ENCODE measurements at regions not wholly inside any gene's neighbourhood (a gene's known extent, or its start where the extent isn't known, plus 50 kb on each side); places are given as distances from the start of the nearest gene placed in this dataset.

DNA sequence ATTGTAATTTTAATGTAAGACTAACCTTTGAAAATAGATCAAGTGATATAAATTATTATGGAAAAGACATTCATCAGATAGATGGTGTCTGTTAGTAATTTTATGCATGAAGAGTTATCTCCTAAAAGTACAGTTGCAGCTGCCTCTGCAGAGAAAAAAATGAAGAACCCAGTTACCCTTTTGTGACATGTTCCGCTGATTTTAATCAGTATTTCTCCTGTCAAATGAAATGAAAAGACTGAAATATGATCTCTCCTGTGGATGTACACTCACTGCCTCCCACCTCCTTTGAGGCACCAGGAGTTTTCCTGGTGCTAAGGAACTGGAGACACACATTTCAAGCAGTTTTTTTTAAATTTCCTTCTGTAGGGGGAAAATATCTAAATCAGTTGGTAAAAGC lies 277.4 kb downstream of the KIF4B start:
- no peak for DNase-seq (ENCODE audit: low read depth in 2 of 3, low spot score in 1 of 3)

DNA sequence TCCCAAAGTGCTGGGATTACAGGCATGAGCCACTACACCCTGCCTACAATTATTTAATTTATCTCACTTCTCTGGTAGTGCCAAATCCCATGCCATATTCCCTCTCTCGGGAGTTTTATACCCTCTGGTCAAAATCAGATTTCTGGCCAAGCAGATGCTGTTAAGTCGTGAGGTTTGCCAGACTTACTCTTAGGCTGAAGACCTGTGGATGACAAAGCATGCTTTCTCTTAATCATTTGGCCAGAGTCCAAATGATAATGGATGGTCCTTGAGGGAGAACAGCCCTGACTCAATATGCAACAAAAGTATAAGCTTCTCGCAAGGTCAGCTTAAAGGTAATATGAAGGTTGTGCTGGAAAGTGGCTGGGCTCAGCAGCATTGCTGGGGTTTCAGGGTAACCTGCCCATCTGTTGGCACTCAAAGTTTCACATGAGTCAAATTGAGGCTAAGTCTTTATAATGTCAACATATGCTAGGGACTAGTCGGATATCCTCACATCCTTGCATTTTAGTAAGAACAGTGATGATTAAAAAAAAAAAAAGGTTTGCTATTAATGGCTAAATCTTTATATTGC lies 280.1 kb downstream of the KIF4B start:
- DNase-seq (ENCODE audit: low read depth in 2 of 3, low spot score in 1 of 3), result no peak

DNA sequence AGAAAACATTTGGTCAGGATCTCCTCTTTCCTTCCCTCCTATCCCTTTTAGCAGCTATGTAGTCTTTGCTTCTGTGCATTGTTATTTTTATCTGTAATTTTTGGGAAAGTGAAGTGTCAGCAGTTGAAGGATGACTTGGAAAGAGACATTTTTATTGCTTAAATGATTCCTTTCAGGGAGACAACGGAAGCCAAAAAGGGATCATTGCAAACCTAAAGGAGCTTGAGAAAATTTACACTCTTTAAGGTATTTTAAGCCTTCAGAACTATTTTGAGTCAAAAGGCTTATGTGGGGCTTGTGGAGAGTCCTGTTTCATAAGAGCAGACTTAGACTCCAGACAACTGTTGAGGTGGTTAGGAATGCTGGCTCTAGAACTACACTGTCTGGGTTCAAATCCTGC lies 281.6 kb downstream of the KIF4B start:
- no peak for DNase-seq (ENCODE audit: low read depth in 2 of 3, low spot score in 1 of 3)

DNA sequence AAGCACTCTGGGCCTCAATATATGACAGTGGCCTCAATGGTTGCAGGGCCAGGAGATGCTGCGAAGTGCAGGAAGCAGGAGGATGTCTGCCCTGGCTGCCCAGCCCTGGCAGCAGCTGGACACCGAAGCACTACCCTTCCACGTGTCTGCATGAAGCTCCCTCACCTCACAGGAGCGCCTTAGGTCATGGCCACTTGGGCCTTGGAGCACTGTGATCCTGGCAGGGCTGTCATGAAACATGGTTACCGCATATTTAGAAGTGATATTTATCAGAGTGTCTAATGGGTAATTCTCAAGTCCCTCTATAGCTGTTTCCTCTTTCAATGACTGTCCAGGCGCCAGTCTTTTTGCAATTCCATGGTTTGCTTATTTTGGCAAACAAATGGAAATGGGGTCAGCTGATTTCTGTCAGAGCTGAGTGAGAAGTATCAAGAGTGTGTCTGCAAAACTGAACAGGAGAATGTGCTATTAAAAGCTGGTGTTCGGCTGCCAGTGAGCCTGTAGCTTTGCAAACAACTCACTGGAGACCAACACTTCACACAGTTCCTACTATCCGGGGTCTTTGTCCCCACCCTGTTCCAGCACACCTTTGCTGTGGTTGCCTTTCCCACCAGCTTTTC lies 285.9 kb downstream of the KIF4B start:
- DNase-seq (ENCODE audit: low read depth in 2 of 3, low spot score in 1 of 3), result no peak

DNA sequence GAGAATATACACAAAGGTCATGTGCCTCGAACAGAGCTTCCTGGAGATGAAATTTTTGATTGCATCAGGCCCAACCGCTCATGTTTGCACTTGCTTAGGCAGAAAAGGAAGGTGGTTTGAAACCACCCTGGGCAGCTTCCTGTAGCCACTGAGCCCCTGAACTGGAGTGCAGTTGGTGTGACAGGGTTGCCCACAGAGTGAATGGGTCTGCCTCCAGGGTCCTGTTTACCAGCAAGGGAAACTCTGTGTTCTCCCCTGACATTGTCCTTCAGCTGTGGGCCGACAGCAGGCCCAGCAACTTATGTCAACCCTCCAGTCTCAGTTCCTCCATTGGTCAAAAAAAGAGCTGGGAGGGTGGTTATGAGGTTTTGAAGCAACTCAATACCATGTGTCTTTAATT lies 289.6 kb downstream of the KIF4B start:
- no peak for DNase-seq (ENCODE audit: low read depth in 2 of 3, low spot score in 1 of 3)

DNA sequence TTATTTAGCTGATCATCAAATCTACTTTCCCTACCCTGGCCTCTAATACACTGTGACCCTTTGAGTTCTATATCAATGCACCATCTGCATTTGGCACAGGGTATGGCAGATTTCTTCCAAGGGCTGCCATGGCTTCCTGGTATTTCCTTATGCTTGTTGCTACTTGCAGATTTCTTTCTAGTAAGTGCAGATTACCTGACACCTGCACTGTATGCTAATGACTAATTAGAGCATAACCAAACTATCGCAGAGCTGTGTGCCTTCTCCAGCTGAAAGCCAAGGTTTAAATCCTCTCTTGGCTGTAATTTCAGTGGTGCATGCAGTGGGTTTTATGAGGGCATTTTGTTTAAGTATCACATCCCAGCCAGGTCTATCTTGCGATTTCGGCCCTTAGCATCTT lies 293.7 kb downstream of the KIF4B start:
- DNase-seq (ENCODE audit: low read depth in 2 of 3, low spot score in 1 of 3), result no peak

DNA sequence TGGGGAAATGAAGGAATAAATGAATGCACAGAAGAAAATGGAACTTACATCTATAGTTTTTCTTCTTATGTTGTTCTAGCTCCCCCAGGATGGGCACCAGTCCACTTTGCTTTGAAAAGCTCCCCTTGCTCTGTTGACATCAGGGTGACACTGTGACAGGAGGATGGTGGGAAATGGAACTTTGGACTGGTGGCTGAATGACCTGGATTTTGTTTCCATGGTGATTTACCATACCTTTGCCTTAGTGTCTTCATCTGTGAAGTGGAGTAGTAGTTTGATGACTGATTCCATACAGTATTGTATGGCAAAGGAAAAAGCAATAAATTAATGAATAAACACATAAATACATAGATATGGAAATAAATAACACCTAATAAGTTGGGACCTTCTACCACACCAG lies 294.7 kb downstream of the KIF4B start:
- no peak for DNase-seq (ENCODE audit: low read depth in 2 of 3, low spot score in 1 of 3)

DNA sequence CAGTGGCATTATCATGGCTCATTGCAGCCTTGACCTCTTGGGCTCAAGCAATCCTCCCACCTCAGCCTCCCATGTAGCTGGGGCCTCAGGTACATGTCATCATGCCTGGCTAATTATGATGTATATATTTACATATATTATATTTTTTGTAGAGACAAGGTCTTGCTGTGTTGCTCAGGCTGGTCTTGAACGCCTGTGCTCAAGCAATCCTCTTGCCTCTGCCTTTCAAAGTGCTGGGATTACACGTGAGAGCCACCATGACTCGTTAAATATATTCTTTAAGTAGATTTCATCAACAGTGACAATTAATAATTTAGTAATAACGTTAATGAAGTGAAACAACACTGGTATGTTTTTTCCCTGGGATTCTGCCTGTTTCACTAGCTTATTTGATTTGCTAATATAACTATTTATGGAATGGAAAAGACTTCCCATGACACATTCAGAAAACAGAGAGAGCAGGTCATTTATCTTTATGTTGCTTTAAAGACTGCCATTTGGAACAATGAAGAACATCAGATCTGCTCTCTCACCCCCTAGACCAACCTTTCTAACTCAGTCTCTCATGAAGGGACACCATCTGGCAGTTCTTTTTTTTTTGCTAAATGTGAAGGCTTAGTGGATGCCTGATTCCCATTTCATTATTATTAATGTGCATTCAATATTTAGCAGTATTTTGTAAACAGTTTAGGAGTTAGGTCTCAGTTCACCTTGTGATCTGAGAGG lies 295.6 kb downstream of the KIF4B start:
- DNase-seq (ENCODE audit: low read depth in 2 of 3, low spot score in 1 of 3), result no peak

DNA sequence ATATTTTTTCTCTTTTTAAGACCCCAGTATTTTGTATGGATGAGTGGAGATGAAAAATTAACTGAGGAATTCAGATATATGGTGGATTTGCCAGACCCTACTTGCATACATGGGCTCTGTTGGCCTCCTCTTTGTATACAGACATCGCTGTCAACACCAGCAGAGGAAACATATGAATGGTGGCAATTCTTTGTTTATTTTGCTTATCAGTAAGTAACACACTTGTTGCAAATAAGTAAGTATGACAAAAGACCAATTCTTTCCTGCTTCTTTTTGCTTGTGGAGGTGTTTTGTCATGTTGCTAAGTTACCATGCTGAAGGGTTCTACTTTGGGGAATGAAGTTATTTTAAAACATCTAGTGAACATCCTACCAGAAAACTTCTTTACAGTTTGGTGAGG lies 298.2 kb downstream of the KIF4B start:
- no peak for DNase-seq (ENCODE audit: low read depth in 2 of 3, low spot score in 1 of 3)

DNA sequence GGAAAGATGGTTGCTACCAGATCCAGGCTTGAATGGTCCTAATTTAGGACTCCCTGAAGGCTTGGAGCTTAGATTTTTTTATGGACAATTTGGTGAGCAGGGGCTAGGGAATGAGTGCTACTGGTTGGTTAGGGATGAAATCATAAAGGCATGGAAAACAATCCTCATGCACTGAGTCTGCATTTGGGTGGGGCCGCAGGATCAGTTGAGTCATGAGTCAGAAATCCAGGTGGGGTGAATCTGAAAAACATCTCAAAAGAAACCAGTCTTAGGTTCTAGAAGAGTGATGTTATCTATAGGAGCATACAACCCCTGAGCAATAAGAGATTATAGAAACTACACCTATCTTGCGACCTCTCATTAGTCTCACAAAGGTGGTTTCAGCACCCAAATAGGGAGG lies 300.0 kb downstream of the KIF4B start:
- no peak for DNase-seq (ENCODE audit: low read depth in 2 of 3, low spot score in 1 of 3)

DNA sequence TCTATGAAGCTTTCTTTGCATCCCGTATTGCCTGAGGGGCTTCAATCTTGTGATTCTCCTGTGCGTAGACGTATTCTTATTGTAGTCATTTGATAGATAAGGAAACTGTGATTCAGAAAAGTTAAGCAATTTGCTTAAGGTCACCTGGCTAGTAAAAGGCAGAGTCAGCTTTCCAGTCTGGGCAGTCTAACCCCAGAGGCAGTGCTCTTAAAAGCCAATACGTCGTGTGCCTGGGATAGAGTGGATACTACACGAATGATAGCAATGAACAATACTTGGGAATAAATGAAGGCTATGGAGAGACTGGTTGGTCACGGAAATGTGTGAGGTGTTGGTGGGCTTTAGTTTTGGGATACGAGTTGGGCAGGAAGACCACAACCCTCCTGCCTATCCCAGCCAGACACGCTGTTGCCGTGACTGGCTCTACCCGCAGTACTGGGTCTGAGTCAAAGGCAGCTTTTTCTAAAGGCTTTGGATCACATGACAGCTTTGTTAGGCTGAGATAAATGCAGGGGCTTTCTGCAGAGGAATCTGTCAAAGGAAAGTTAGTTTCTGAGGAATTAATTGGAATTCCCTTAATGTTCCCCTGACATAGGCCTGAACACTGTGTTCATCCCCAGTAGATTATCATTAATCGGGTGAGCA lies 302.6 kb downstream of the KIF4B start:
- no peak for DNase-seq (ENCODE audit: low read depth in 2 of 3, low spot score in 1 of 3)

DNA sequence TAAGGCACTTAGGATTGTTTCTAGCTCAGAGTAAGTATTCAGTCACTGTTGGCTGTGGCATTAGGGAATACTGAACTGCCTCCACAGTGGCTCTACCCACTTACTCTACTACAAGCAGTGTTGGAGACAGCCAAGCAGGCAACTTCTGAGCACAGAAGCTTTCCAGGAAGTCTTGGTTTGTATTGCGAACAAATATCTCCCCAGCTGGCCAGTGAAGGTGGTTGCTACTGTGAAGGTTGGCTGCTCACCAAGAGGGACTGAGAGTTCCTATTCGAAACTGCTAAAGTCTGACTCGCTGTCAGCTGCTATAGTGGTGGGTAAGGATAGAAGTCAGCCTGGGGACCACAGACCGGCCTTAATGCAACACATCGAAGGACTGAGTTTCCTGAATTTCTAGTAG lies 319.1 kb downstream of the KIF4B start:
- no peak for DNase-seq (ENCODE audit: low read depth in 2 of 3, low spot score in 1 of 3)

DNA sequence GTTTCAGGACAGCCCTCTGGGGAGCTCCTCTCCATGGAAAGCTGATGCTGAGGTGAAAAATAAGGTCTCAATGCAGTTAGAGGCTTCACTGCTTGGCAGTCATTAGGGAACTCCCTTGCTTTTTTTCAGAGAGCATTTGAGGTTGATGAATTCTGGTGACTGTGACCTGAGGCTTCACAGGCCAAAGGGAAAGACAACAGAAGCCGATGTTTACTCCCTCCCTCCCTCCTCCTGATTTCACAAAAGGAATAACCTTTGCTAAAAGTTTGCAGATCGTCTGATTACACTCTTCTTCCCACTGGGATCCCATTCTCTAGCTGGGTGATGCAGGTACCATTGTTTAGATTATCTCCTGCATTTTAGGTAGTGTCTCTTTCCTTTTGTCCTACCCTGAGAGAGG lies 329.4 kb downstream of the KIF4B start:
- no peak for DNase-seq (ENCODE audit: low read depth in 2 of 3, low spot score in 1 of 3)

DNA sequence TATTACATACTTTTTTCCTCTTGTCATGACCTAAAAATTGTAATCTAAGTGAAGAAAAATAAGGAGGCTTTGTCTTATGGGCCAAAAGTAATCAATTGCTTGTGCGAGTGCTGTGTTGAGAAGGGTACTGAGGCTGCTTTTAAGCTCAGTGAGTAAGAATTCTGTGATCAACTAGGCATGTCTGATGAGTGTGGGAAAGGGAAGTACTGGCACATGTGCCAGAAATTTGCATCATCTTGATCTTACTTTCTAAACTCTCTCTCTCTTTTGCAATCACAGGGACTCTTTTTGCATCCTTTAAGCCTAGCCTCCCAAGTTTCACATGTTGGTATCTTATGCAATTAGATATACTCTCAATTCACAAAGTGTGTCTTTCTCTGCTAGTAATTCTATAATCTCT lies 329.9 kb downstream of the KIF4B start:
- no peak for DNase-seq (ENCODE audit: low read depth in 2 of 3, low spot score in 1 of 3)

DNA sequence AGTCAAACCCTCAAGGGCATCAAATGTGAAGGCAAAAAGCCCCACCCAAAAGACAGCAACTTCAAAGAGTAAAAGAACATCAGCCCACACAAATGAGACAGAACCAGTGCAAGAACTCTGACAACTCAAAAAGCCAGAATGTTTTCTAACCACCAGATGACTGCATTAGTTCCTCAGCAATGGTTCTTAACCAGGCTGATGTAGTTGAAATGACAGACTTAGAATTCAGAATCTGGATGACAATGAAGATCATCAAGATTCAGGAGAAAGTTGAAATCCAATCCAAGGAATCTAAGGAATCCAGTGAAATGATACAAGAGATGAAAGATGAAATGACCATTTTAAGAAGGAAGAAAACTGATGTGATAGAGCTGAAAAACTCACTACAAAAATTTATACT lies 339.7 kb downstream of the KIF4B start:
- no peak for DNase-seq (ENCODE audit: low read depth in 2 of 3, low spot score in 1 of 3)

DNA sequence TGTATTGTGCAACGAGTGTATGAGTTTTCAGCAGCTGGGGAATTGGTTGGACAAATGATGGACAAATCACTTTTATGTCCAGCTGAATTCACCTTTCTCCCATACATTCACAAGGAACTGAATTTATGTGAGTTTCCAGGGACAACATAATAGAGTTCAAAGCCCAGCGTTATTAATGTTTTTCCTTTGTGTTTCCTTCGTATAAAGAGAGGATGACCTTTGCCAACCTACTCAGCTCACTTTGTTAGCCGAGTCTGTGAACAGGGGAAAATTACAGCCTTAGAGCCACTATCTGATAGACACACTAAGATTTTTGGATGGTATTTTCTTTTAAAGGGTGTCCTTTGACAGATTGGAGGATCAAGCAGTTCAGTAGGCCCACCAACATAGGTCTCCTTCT lies 352.5 kb downstream of the KIF4B start:
- no peak for DNase-seq (ENCODE audit: low read depth in 2 of 3, low spot score in 1 of 3)

DNA sequence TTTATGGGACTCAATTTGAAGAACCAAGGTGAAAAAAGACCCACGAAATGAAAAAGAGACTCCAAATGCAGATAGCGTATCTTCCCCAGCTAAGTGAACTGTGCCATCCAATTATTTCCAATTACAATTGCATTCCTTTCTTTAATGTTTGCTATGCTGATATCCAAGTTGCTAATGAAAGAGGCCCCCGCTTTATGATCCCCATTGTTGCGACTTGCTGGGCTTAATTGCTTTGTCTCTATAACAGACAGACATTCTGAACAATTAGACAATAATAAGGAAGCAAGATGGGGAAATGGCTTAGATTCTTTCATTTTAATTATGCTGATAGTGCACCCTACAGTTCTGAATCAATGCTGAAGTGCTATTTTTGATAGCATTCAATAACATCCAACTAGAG lies 354.3 kb downstream of the KIF4B start:
- no peak for DNase-seq (ENCODE audit: low read depth in 2 of 3, low spot score in 1 of 3)

DNA sequence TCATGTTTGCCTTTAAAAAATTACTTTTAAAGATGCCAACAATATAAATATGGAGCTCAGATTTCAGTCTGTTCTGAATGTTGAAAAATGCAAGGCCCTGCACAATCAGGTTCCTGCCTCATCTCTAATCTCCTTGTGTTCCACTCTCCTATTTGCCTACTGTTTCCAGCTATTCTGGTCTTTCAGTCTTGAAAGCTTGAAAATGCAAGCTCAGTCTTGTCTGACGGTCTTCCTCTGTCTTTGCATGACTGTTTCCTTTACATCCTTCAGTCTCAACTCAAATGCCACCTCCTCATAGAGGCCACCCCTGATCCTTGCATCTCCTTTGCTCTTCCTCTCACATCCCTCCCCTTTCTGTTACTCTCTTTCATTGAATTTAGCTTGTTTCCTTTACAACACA lies 354.9 kb downstream of the KIF4B start:
- DNase-seq (ENCODE audit: low read depth in 2 of 3, low spot score in 1 of 3), result no peak

DNA sequence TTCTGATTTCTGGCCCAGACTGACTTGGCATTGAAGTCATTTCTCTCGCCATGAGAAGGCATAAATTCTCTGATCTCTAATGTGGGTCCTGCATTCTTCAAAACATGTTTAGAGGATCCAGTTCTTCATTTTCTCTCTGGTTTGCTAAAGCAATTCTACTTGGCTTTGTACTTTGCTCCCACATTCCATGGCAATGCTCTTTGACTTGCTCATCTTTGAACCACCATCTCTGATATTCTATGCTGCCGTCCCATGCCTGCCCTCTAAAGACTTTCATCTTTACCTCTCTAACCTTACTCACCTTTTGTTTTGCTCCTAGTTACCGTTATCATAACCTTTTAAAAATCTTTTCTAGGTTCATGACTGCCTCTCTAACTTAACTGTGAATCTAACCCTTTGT lies 366.9 kb downstream of the KIF4B start:
- DNase-seq (ENCODE audit: low read depth in 2 of 3, low spot score in 1 of 3), result no peak

DNA sequence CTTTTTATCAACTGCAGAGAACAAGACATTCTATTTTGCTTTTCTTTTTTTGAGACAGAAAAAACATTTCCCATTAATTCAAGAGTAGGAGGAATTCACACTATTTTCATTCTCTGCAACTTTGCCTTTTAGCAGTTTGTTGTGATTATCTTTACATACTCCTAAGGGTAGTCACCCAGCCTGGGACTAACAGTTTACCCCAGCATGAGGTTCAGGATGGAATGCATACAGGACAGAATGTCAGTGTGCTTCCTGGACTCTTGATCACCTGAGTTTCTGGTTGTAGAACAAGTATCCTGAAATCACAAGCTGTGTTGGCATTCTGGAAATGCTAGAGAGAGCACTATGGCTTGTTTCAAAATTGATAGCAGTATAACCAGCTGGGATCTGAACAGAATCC lies 368.1 kb downstream of the KIF4B start:
- DNase-seq (ENCODE audit: low read depth in 2 of 3, low spot score in 1 of 3), result no peak

DNA sequence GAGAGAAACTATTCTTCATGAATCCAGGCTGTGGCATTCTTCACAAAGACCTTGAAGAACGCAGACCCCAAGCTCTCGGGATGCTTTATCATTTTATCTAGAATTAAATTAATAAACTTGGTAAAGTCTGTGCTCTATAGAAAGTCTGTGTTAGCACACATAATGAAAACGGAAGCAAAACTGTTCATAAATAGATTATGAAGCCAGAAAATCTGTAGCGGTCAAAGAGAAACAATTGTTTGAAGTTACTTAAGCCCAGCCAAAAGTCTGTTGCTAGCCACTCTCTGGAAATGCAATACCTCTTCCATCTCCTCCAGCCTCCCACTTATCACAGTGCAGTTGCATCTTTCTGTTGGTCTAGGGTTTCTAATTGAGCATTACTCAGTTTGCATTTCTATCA lies 375.9 kb downstream of the KIF4B start:
- no peak for DNase-seq (ENCODE audit: low read depth in 2 of 3, low spot score in 1 of 3)

DNA sequence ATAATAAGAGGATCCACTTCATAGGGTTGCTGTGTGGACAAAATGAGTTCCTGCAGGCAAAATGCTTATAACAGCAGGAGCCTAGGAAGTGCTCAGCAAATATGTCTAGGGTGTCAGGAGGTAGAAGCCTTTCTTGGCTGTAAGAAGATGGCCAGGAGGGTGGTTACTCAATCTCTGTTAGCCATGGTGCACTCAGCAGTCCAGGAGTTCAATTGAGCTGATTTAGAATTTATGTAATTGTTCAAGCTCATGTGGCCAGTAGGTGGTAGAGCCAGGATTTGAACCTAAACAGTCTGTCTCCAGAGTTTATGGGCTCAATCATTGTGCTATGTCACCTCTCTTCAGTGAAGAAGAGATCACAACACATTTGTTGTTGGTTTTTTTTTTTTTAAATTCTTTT lies 381.2 kb downstream of the KIF4B start:
- no peak for DNase-seq (ENCODE audit: low read depth in 2 of 3, low spot score in 1 of 3)

Data from stimulated activated CD4-positive, alpha-beta T cell treated with anti-CD3 and anti-CD28 coated beads, Interleukin-12 subunit alpha, Interleukin-12 subunit beta, amount 100 ng/mL, for 48 hours (primary cell).